Activated T-cell treated with anti-CD3 and anti-CD28 coated beads for 1 hour (primary cell): ENCODE measurements at regions not wholly inside any gene's neighbourhood (a gene's known extent, or its start where the extent isn't known, plus 50 kb on each side); places are given as distances from the start of the nearest gene placed in this dataset.

Experiments
- DNase-seq: peaks from one replicate; pipeline ENCODE4 v3.0.0-alpha.2; 2020; ENCODE audit warnings: low read depth

DNA sequence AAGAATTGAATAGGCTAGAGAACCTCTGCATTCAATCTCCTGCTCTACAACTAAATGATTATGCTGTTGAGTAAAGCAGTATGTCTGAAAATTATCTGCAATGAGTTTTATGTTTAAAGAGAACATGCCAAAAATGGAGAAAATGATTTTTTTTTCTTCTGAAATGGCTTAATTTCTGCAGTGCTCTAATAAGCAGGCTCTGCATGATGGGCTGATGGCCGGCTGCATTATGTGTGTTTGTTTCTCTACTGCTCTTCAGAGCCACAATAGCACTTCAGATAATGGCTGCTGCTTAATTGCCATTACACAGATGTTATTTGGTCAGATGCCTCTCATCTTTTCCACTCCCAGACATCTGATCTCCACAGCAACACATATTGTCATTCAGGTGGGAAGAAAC is 286.4 kb upstream of the DMAC1 start:
- no peak for DNase-seq

DNA sequence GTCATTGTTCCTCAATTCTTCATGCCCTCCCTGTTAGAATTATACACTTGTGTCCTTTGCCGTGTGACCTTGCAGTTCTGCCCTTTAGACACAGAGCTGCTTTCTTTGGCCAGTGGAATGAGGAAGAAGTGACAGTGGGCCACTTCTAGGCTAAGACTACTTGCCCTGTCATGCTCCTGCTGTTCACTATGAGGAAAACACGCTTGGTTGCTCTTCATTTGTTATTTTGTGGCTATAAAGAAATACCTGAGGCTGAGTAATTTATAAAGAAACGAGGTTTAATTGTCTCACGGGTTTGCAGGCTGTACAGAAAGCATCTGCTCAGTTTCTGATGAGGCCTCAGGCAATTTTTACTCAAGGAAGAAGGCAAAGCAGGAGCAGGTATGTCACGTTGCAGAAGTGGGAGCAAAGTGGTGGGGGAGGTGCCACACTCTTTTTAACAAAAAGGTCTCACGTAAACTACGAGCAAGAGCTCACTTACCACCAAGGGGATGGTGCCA is 279.1 kb upstream of the DMAC1 start:
- no peak for DNase-seq

DNA sequence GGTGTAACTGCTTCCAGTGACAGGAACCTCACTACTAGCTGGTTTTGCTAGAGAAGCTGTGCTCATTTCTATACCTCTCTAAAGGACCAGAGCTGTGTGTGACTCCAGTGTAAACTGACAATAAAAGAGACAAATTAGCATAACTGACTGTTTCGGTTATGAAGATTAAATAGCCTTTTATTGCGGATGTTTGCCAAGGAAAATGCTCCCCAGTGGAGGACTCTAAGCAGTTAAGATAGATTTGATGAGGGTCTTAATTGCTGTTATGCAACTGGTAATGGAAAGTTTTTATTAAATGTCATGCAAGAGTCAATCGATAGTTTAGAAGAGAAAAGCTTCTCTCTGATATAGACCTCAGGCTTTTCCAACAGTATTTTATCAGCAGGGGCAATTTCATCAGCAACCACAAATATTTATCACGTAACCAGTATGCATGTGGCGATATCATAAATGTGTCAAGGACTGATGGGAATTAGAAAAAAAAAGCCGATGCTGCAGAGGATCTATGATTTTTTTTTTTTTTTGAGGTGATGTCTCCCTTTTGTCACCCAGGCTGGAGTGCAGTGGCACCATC is 275.2 kb upstream of the DMAC1 start:
- no peak for DNase-seq

DNA sequence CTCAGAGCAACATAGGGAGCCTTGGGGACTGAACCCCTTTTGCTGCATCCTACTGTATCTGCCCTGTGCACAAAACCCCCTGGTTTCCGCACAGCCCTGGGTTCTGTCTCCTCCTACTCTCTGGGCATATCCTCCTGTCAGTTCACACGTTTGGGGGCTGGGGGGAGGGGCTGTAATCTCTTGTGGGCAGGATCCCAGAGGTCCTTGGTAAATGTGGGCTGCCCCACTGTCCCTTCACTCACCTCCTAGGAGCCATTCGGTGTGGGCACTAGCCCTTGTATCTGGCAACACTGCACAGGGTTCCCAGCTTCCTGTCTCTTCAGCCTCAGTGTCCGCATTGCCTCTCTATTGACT is 271.8 kb upstream of the DMAC1 start:
- DNase-seq, result no peak

DNA sequence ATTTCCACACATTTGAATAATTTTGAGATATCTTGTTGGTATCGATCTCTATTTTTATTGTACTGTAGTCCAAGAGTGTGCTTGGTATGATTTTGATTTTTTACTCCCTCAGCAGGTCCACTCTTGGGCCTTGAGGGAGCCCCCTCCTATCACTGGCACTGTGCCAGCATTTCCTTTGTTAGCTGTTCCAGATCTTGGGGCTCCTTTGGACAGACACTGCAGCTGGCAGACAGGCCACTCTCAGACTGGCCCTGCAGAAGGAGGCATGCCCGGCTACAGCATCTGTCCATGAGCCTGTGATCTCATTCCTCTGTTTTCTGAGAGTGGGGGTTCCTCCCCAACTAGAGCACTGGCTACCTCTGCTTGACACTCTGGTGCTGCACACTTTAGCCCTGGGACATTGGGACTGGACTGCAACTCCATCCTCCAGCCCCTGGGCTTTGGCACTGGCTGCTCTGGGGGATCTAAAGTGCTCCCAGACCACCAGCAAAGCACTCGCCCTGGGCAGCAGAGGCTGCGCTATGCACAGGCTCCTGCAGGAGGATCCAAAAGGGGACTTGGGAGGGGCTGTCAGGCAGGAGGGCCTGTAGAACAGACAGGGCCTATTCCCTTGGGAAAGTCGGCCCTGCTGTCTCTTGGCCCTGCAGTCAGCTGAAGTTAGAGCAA is 271.3 kb upstream of the DMAC1 start:
- no peak for DNase-seq

DNA sequence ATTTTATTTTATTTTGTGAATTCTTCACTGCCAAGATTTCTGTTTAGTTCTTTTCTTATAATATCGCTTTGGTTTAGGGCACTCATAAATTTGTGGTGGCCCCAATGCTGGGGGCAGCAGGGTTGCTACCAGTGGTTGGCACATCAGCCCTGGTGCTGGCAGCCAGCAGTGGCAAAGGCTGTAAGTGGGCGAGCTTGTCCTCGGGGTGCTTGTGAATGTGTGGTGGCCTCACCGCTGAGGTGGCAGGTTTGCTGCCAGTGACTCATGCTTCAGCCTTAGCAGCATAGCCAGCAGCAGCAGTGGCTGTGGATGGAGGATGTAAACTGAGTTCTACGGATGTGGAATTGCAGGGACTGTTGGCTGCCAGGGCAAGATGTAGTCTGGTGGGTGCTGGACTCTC is 262.9 kb upstream of the DMAC1 start:
- DNase-seq, result no peak

DNA sequence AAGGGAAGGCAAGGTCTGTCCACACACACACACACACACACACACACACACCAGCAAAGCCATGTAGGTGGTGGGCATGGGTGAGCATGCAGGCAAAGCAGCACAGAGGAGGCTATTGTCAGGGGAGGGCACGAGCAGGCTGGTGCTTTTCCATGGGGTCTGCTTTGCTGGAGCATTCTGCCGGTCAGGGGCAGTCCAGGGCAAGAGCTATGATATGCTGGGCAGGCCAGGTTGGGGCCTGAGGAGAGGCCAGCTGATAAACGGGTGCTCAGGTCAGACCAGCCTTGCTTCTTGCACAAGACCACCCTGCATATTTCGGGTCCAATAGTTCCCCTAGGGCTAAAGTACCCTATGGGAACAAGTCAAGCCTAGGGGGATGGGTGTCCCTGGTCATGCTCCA is 253.9 kb upstream of the DMAC1 start:
- DNase-seq, result no peak

DNA sequence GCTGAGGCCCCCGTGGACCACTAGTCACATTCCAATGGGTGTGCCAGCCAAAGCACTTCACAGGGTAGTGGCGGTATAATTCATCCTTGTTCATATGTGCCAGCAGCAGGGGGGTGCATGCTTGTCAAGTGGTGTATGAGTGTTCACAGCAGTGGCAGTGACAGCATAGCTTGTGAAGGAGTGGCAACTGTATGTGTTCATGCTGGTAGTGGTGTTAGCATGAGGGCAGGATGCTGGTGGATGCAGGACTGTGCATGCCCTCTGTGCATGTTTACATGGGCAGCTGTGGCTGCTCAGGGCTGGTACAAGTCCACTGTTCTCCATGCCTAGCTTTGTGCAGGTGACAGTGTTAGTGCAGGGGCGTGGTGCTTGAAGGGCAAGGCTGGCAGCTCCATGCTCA is 253.4 kb upstream of the DMAC1 start:
- no peak for DNase-seq

DNA sequence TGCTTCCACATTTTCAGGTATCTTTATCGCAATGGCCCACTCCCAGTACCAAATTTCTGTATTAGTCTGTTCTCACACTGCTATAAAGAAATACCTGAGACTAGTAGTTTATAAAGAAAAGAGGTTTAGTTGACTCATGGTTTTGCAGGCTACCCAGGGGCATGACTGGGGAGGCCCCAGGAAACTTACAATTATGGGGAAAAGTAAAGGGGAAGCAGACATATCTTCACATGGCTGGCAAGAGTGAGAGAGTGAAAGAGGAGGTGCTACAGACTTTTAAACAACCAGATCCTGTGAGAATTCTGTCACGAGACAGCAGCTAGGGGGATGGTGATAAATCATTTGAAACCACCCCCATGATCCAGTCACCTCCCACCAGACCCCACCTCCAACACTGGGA is 238.2 kb upstream of the DMAC1 start:
- DNase-seq, result no peak

DNA sequence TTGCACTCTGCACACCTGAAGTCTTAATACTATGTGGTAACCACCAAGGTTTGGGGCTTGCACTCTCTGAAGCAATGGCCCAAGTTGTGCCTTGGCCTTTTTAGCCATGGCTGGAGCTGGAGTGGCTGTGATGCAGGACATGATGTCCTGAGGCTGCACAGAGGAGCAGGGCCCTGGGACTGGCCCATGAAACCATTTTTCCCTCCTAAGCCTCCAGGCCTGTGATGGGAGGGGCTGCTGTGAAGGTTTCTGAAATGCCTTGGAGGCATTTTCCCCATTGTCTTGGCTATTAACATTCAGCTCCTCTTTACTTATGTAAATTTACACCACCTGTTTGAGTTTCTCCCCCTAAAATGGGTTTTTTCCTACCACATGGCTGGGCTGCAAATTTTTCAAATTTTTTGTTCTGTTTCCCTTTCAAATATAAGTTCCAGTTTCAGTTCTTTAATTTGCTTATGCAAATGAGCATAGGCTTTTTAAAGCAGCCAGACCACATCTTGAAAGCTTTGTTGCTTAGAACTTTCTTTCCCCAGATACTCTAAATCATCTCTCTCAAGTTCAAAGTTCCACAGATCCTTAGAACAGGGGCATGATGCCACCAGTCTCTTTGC is 237.4 kb upstream of the DMAC1 start:
- no peak for DNase-seq

DNA sequence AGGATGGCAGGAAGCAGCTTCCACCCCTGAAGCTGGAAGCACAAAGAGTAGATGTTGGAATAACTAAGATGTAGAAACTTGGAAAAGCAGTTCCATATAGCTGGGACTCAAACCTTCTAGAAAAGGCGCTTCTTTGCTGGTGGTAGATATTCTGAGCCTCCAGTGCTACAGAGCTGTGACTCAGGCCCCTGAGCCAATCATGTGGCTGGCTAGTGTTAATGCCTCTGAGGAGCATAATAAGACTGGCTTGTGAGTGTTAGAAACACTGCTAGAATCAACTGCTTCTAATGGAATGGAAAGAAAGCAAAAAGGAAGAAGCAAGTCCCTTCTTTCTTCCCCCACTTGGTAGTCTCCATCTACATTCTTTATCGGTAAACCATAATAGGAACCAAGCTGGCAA is 234.2 kb upstream of the DMAC1 start:
- no peak for DNase-seq

DNA sequence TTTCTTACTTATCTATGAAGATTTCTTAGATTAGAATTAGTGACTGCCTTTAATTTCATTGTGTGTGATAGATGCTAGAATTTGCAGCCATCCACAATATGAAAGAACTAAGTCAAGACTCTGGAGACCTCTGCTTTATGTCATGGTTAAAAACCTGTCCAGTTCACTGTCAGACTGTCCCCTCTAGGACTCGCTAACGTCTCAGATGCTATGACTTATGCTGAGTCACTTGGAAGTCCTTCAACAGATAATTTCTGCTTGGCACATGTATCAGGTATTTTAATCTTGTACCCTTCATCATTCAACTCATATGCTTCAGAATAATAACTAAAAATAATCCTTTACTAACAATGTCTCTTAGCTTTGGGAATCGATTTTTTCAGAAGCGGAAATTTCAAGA is 230.5 kb upstream of the DMAC1 start:
- no peak for DNase-seq

DNA sequence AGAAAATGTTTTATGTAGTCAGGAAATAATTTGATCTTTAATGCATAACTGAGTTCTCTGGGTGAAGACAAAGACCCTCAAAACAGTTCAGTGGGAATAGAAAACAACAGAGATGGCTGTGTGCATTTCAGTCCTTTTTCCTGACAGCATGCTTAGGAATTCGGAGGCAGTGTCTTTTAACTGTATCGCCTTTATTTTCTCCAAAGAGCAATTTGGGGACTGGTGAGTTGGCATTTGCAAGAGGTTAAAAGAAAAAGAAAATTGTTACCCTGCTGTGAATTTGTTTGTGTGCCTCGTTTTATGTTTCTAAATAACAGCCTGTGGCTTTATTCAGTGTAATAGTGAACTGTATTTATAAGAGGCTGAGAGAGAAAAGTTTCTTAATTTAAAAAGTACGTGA is 227.8 kb upstream of the DMAC1 start:
- no peak for DNase-seq

DNA sequence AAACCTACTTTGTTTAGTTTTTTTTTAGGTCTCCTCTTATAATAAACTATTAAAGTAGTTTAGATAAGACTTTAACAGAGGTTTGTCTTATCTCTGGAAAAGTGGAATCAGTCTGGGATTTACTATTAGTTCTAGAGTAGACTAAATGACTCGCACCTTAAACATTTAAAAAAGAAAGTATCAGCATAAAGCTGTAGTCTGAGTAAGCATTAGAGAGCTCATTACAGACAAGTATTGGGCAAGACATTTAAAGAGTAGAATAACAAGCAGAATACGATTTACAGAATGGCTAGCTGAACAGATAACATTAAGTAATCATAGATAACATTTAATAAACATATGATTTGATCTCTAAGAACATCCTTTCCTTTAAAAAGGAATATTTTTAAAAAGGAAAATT is 226.0 kb upstream of the DMAC1 start:
- no peak for DNase-seq

DNA sequence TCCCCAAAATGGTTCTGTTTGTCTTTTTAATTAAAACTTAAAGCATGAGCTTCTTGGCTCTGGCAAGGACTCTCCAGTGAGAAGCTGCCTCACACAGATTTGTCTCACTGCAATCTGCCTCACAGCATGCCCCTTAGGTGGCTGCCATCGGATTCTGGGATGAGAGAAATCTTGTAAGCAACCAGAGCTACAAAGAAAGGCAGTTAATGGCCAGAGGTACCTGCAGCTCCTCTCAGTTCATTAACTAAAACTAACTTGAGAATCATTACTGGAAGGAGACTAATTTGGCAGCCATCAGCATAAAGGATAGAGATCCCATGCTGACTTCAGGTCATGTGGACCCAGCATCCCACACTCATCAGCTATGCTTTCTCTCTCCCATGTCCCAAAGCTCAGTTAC is 220.6 kb upstream of the DMAC1 start:
- no peak for DNase-seq

DNA sequence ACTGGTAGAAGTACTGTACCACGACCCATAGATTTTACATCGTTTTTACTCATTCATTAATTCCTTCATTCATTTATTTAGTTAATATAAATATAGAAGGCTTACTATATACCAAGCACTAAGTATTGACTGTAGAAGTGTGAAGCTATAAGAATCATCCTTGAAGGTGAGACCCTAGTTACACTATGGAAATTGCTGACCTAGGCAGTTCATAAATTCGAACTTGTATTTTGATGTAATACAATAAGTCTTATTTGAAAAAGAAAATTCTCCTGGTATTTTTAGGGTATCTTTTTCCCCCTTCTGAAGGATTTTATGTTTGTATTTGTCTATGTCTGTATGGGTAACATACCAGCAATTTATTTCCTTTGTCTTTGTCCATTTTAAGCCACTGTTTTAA is 220.1 kb upstream of the DMAC1 start:
- DNase-seq, result no peak

DNA sequence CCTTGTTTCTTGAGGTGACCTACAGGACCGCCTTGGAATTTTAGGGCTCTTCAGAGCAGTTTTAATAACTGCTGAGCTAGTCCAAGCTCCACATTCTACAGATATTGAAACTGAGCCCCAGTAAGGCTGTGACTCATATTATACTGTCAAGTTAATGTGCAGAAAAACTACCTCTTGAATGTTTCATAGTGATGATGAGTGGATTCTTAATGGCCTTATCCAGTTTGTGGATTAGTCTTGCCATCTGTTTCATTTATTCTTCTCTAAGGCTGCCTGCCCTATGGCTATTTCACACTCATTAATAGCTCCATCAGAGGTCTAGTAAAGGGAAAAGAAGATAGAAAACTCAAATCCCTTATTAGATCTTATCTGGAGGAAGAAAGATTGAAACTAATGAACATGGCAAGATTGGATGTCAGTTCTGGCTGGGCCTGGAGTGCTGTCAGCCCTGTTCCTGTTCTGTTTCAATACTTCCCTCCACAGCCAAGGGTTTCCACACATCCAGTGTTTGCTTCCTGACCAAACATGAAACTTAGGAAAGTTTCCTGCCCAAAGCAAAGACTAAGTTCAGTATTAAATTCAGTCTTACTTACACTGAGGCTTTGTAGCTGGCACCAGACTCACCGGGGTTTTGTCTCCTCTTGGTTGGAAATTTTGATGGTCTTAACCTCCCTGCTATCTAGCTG is 215.6 kb upstream of the DMAC1 start:
- DNase-seq, result no peak

DNA sequence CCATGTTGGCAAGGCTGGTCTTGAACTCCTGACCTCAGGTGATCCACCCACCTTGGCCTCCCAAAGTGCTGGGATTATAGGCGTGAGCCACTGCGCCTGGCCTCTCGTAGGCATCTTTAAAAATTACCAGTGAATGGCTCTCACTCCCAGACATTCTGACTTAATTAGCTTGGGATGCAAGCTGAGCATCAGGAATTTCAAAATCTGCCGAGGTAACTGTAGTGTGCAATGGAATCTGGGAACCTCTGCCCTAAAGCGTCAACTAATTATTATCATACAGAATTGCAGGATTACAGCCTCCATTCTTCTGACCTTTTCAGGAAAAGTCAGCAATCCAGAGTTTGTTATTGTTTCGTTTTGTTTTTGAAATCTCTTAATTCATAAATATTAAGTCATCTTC is 213.4 kb upstream of the DMAC1 start:
- no peak for DNase-seq

DNA sequence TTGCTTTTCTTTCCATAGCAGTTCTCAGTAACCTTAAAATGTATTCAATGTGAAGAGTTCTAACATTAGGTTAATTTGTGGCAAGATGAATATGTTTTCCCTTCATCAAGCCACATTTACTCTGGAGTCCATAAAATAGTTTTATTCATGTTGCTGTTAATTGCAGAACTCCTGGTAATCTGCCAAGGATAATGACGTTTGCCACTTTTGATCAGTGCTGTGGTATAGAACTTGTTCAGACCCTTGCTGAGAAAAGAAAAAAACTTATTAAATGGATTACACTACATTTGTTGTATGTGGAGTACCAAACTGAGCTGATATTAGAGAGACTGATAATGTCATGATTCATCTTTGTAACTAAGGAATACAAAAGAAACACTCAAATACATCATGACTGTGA is 212.4 kb upstream of the DMAC1 start:
- DNase-seq, result no peak

DNA sequence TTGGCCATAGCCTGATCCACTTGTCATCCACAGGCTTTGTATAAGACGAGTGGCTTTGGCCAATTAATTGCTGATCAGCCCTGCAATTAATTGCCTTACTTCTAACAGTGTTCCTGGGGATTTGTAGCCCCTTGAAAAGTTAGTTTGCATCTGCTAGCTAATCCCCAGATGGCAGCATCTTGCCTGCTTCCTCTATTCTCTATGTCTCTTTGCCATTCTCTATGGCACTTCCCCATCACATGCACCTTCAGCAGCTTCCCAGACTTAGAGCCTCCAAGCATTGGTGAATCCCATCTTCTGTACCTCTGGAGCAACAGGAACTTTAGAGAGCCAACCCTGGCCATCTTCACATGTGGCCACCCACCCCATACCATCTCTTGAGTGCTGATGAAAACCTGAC is 197.0 kb upstream of the DMAC1 start:
- DNase-seq, result no peak

DNA sequence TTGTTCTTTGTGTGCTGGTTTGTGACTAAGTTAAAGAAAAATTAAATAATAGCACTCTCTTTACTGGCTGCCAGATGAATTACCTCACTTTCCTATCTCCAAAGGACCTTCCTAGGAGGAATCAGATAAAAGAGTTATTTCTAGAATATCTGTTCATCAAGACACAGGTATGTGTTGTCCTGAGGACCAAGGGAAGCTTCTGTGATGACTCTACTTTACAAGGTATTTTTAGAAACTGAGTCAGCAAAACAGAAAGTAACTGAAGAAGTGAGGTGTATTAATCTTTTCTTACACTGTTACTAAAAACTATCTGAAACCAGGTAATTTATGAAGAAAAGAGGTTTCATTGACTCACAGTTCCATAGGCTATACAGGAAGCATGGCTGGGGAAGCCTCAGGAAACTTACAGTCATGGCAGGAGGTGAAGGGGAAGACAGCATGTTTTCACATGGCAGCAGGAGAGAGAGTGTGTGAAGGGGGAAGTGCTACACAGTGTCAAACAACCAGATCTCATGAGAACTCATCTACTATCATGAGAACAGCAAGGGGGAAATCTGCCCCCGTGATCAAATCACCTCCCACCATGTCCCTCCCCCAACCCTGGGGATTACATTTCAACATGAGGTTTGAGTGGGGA is 189.2 kb upstream of the DMAC1 start:
- no peak for DNase-seq

DNA sequence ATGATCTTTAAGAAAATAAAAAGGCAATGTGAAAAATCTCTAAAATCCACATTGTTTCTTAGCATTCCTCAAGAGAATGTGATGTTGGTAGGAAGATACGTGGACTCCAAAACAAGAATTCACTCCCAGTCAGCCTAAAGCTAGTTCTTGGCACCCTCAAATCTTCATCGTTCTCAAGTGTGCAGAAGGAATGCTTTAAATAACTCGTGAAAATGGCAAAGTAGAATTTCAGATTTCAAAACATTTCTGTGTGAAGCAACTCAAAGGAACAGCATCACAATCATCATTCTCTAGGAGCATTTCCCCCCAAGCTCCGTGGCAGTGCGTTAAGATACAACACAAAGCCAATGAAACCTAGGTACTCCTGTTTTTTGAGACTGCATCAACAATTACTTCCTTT is 185.1 kb upstream of the DMAC1 start:
- no peak for DNase-seq

DNA sequence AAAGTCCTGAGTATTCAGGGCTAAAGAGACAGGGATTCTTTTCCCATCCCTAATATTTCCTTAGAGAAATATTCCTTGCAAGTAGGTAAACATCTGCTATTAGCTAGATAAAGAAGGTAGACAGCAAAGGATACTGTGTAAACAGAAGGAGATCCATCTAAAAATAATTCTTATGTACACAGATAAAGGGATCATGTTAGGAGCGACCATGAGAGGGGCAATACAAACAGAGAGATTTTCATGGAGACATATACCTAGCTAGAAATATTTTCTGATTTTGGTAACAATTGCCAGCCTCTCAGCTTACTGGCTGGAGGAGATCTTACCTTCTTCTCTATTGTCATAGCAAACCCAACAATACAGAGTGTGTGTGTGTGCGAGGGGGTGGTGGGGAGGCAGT is 184.6 kb upstream of the DMAC1 start:
- DNase-seq, result no peak
